H1 (cell line): ENCODE measurements at regions not wholly inside any gene's neighbourhood (a gene's known extent, or its start where the extent isn't known, plus 50 kb on each side); places are given as distances from the start of the nearest gene placed in this dataset.
A peak's percentile ranks its signal among the peaks of the same experiment; 100 is the strongest.

Experiments used
- BCL11A ChIP-seq, 2 experiments: IDR thresholded peaks; one replicate each; pipeline ENCODE4 v1.6.1; 2011; ENCODE audit warnings: low read depth in 2 of 2, low read length in 2 of 2, mild to moderate bottlenecking in 2 of 2
- BRCA1 ChIP-seq: IDR thresholded peaks from 2 replicates; pipeline ENCODE4 v1.6.1; 2012; ENCODE audit warnings: low read depth, low read length, improper control_type of control experiment
- CBX5 ChIP-seq: fragments of 300-800, 300-1000 bp; sonication (generic); IDR thresholded peaks from 2 replicates; pipeline ENCODE4 v1.7.1; 2016; ENCODE audit warnings: antibody characterized with exemption, low read length, low read depth
- CBX8 ChIP-seq: fragments of 300-800, 300-1000 bp; sonication (generic); IDR thresholded peaks from 2 replicates; pipeline ENCODE4 v1.7.1; 2016; ENCODE audit warnings: low read depth, low read length, borderline replicate concordance
- CTBP2 ChIP-seq: IDR thresholded peaks from 2 replicates; pipeline ENCODE4 v1.7.0; 2011; ENCODE audit warnings: borderline replicate concordance, mild to moderate bottlenecking, moderate library complexity, mixed read lengths, low read length; ENCODE audit not compliant: insufficient read depth, insufficient read length
- CTCF ChIP-seq, 3 experiments: IDR thresholded peaks; 1 replicate in 2 of 3; 2 replicates in 1 of 3; pipeline versions ENCODE4 v1.5.1 to v1.6.1; 2011; ENCODE audit warnings: low read length in 3 of 3, mild to moderate bottlenecking in 3 of 3, inconsistent platforms in 2 of 3, low read depth in 1 of 3, moderate library complexity in 1 of 3; ENCODE audit not compliant: insufficient read depth in 1 of 3; ENCODE audit errors: control extremely low read depth in 1 of 3
- EP300 ChIP-seq, 2 experiments: IDR thresholded peaks; 1 replicate in 1 of 2; 2 replicates in 1 of 2; pipeline ENCODE4 v1.6.1; 2011 to 2012; ENCODE audit warnings: low read depth in 2 of 2, low read length in 2 of 2, mild to moderate bottlenecking in 2 of 2, borderline replicate concordance in 1 of 2, inconsistent platforms in 1 of 2, moderate library complexity in 1 of 2
- EZH2 ChIP-seq: fragments of 200-600 bp; sonication (generic); IDR thresholded peaks from 2 replicates; pipeline ENCODE4 v1.7.1; 2012; ENCODE audit warnings: low read depth, mild to moderate bottlenecking, moderate library complexity, low read length, inconsistent platforms; ENCODE audit not compliant: severe bottlenecking
- GABPA ChIP-seq: IDR thresholded peaks from 2 replicates; pipeline ENCODE4 v1.6.1; 2011; ENCODE audit warnings: mild to moderate bottlenecking, low read length, moderate library complexity, borderline replicate concordance; ENCODE audit not compliant: insufficient read depth
- GTF2F1 ChIP-seq: IDR thresholded peaks from 2 replicates; pipeline ENCODE4 v1.6.1; 2012; ENCODE audit warnings: low read depth, low read length, improper control_type of control experiment, borderline replicate concordance
- HDAC2 ChIP-seq, 2 experiments: fragments of 300-600 bp in 1 of 2; sonication (generic) in 1 of 2; IDR thresholded peaks; 2 replicates each; pipeline ENCODE4 v1.6.1; 2011 to 2012; ENCODE audit warnings: low read depth in 2 of 2, low read length in 2 of 2, mild to moderate bottlenecking in 2 of 2, moderate library complexity in 2 of 2, borderline replicate concordance in 1 of 2, inconsistent platforms in 1 of 2
- HDAC6 ChIP-seq: IDR thresholded peaks from one replicate; pipeline ENCODE4 v1.7.1; 2012; ENCODE audit warnings: low read depth, mild to moderate bottlenecking, inconsistent platforms, low read length, moderate library complexity
- MAFK ChIP-seq: IDR thresholded peaks from 2 replicates; pipeline ENCODE4 v1.6.1; 2012; ENCODE audit warnings: low read depth, mild to moderate bottlenecking, improper control_type of control experiment, low read length
- NRF1 ChIP-seq: IDR thresholded peaks from 2 replicates; pipeline ENCODE4 v1.6.1; 2011; ENCODE audit warnings: mild to moderate bottlenecking, low read depth, low read length, improper control_type of control experiment
- POLR2AphosphoS5 ChIP-seq: IDR thresholded peaks from 2 replicates; pipeline ENCODE4 v1.6.1; 2011; ENCODE audit warnings: low read depth, low read length
- RFX5 ChIP-seq: IDR thresholded peaks from 2 replicates; pipeline ENCODE4 v1.6.1; 2011; ENCODE audit warnings: low read depth, low read length, improper control_type of control experiment, borderline replicate concordance
- RXRA ChIP-seq: IDR thresholded peaks from 2 replicates; pipeline ENCODE4 v1.6.1; 2011; ENCODE audit warnings: low read depth, mild to moderate bottlenecking, low read length, moderate library complexity; ENCODE audit not compliant: insufficient read depth
- TBP ChIP-seq: IDR thresholded peaks from 2 replicates; pipeline ENCODE4 v1.6.1; 2011; ENCODE audit warnings: low read depth, low read length, improper control_type of control experiment
- TCF12 ChIP-seq: IDR thresholded peaks from 2 replicates; pipeline ENCODE4 v1.6.1; 2011; ENCODE audit warnings: low read depth, mild to moderate bottlenecking, low read length
- USF2 ChIP-seq: IDR thresholded peaks from 2 replicates; pipeline ENCODE4 v1.6.1; 2011; ENCODE audit warnings: low read length, improper control_type of control experiment

- TF ChIP-seq NRF1: no peak
- TF ChIP-seq CTBP2: no peak
- TF ChIP-seq USF2: no peak
- TF ChIP-seq BCL11A (IDR thresholded peaks at IDR 0.05; ENCODE audit: low read depth in 2 of 2, low read length in 2 of 2): peak; percentile 85 to 96
- TF ChIP-seq HDAC2 (IDR thresholded peaks at IDR 0.05; ENCODE audit: borderline replicate concordance in 1 of 2, low read depth in 2 of 2, low read length in 2 of 2): peak in 1 of 2 experiments; percentile 50; a peak in 1 of 4 replicates
- peak in 1 of 2 experiments; percentile 93; a peak in 1 of 3 replicates for TF ChIP-seq EP300 (IDR thresholded peaks at IDR 0.05; ENCODE audit: borderline replicate concordance in 1 of 2, low read depth in 2 of 2, low read length in 2 of 2)
- no peak for TF ChIP-seq TBP
- TF ChIP-seq TCF12: peak; percentile 83; the same call in 1 of the 2 replicates
- TF ChIP-seq HDAC6: no peak
- no peak for TF ChIP-seq CBX5
- TF ChIP-seq BRCA1: no peak
- no peak for TF ChIP-seq EZH2
- no peak for TF ChIP-seq GTF2F1
- no peak for TF ChIP-seq CBX8
- TF ChIP-seq RXRA: 0 out of 2 replicates have a peak, but pooled peaks have one; percentile 5
- TF ChIP-seq MAFK: peak; percentile 95
- TF ChIP-seq CTCF (IDR thresholded peaks at IDR 0.05; ENCODE audit: control extremely low read depth in 1 of 3, insufficient read depth in 1 of 3, low read depth in 1 of 3, low read length in 3 of 3): no peak
- TF ChIP-seq POLR2AphosphoS5: no peak
- no peak for TF ChIP-seq RFX5
- no peak for TF ChIP-seq GABPA
Observed at GRCh38 chr3:110576960-110577359, 494.7 kb upstream of the NECTIN3 start (continued).
